ENCODE measurements at regions not wholly inside any gene's neighbourhood (a gene's known extent, or its start where the extent isn't known, plus 50 kb on each side); places are given as distances from the start of the nearest gene placed in this dataset.
"Not testable (repeated sequence)": the region's sequence is repeated elsewhere in the genome, so short reads cannot be mapped to it uniquely, and the experiment has no call there.

DNA sequence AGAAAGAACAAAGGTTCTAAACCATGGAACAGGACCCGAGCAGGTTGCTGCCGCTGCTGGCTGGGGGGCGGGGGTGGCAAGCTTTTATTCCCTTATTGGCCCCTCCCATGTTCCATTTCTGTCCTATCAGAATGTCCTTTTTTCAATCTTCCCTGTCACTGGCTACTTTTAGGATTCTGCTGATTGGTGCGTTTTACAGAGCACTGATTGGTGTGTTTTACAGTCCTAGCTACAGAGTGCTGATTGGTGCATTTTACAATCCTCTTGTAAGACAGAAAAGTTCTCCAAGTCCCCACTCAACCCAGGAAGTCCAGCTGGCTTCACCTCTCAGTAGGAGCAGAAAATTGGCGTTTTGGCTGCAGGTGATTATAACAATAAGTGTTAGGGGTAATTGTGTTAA, 180.9 kb downstream of the KLF13 start:
- TF ChIP-seq, protein P1, sequence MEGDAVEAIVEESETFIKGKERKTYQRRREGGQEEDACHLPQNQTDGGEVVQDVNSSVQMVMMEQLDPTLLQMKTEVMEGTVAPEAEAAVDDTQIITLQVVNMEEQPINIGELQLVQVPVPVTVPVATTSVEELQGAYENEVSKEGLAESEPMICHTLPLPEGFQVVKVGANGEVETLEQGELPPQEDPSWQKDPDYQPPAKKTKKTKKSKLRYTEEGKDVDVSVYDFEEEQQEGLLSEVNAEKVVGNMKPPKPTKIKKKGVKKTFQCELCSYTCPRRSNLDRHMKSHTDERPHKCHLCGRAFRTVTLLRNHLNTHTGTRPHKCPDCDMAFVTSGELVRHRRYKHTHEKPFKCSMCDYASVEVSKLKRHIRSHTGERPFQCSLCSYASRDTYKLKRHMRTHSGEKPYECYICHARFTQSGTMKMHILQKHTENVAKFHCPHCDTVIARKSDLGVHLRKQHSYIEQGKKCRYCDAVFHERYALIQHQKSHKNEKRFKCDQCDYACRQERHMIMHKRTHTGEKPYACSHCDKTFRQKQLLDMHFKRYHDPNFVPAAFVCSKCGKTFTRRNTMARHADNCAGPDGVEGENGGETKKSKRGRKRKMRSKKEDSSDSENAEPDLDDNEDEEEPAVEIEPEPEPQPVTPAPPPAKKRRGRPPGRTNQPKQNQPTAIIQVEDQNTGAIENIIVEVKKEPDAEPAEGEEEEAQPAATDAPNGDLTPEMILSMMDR (IDR thresholded peaks at IDR 0.05; ENCODE audit: extremely low read depth in 1 of 2, insufficient read depth in 1 of 2, low read depth in 1 of 2, low read length in 2 of 2), result not testable (repeated sequence)
- TF ChIP-seq EZH2 (IDR thresholded peaks at IDR 0.05; ENCODE audit: borderline replicate concordance, low read depth, low read length, severe bottlenecking); MYC (IDR thresholded peaks at IDR 0.05; ENCODE audit: low read depth, low read length); POLR2A (IDR thresholded peaks at IDR 0.05; ENCODE audit: low read depth, low read length); JUN (IDR thresholded peaks at IDR 0.05; ENCODE audit: borderline replicate concordance, insufficient read depth, insufficient read length, low read depth); POLR2AphosphoS5 (IDR thresholded peaks at IDR 0.05; ENCODE audit: insufficient read depth, low read depth, low read length); FOS (IDR thresholded peaks at IDR 0.05; ENCODE audit: borderline replicate concordance, insufficient read depth, low read length); MAX (IDR thresholded peaks at IDR 0.05; ENCODE audit: insufficient read depth, insufficient read length): not testable (repeated sequence)

All from endothelial cell of umbilical vein (primary cell).